Chondrocyte (in vitro differentiated cells): ENCODE measurements at regions not wholly inside any gene's neighbourhood (a gene's known extent, or its start where the extent isn't known, plus 50 kb on each side); places are given as distances from the start of the nearest gene placed in this dataset.

Experiments
- DNase-seq: peaks from one replicate; pipeline ENCODE4 v3.0.0; 2021; ENCODE audit warnings: mixed read lengths, low spot score
- H3K27ac Mint-ChIP-seq: one replicate; pipeline ENCODE4 v1.8.0; 2021; ENCODE audit warnings: mild to moderate bottlenecking, moderate library complexity, mixed read lengths; ENCODE audit not compliant: unreplicated experiment
- H3K27me3 Mint-ChIP-seq: 2 replicates; pipeline ENCODE4 v1.8.0; 2021; ENCODE audit warnings: low read depth, mixed read lengths
- H3K36me3 Mint-ChIP-seq: 2 replicates; pipeline ENCODE4 v1.8.0; 2021; ENCODE audit warnings: low read depth, mixed read lengths
- H3K4me1 Mint-ChIP-seq: 2 replicates; pipeline ENCODE4 v1.8.0; 2021; ENCODE audit warnings: low read depth, mild to moderate bottlenecking, mixed read lengths
- H3K4me3 Mint-ChIP-seq: one replicate; pipeline ENCODE4 v1.8.0; 2021; ENCODE audit warnings: mild to moderate bottlenecking, moderate library complexity, mixed read lengths; ENCODE audit not compliant: unreplicated experiment
- H3K9me3 Mint-ChIP-seq: 2 replicates; pipeline ENCODE4 v1.8.0; 2021; ENCODE audit warnings: low read depth, mixed read lengths
- CTCF ChIP-seq: fragments of 200-600 bp; sonication (generic); IDR thresholded peaks from 2 replicates; pipeline ENCODE4 v1.5.0; 2021; ENCODE audit warnings: antibody characterized with exemption, mild to moderate bottlenecking, moderate library complexity

DNA sequence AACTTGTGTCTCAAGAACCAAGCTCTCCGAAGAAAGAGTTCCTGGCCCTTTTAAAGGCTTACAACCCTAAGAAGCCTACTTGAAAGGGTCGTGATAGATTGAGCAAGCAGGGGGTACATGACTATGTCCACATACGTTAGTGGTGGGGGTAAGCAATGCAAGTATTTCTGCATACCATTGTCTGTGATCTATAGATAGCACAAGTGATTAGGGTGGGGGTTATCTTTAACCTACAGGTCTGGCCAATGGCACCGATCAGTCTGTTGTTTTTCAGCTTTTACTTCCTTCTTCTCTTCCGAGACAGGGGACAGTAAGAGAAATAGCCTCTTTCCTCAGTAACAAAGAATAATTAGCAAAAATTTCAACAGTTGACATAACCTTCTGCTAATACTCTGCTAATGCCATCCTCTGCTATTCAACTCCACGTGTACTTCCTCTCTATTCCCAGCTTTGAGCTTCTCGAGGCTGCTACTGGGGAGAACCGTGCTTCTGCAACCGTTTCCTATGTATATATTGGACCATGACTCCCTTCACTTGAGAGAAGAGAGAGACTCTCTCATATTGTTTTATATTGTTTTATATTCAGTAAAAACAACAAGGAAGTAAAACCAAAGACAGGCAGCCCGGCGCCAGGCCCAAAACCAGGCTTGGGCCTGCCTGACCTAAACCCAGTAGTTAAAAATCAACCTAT is 727.7 kb upstream of the NCAM2 start:
- TF ChIP-seq CTCF = no peak
- H3K27me3 Mint-ChIP-seq = no peaks in the 10 kb centered on the region
- H3K4me1 Mint-ChIP-seq = peaks cover 7% of the 10 kb centered on the region
- H3K27ac Mint-ChIP-seq = no peak overlapping the region
- H3K9me3 Mint-ChIP-seq = peaks cover 19% of the 10 kb centered on the region
- DNase-seq = no peak
- H3K4me3 Mint-ChIP-seq = no peak overlapping the region
- no peaks in the 10 kb centered on the region for H3K36me3 Mint-ChIP-seq

- H3K4me3 Mint-ChIP-seq = no peak overlapping the region
- TF ChIP-seq CTCF = no peak
- peaks cover 7% of the 10 kb centered on the region for H3K4me1 Mint-ChIP-seq
- H3K27ac Mint-ChIP-seq = no peak overlapping the region
- H3K9me3 Mint-ChIP-seq = peaks cover 12% of the 10 kb centered on the region
- no peak for DNase-seq
- H3K36me3 Mint-ChIP-seq = no peaks in the 10 kb centered on the region
- H3K27me3 Mint-ChIP-seq = no peaks in the 10 kb centered on the region
These were observed 725.3 kb upstream of the NCAM2 start for GRCh38 chr21:20272791-20273362.

GRCh38 chr21:20276377-20276776 is 721.8 kb upstream of the NCAM2 start:
- H3K27me3 Mint-ChIP-seq = no peaks in the 10 kb centered on the region
- peaks cover 7% of the 10 kb centered on the region for H3K4me1 Mint-ChIP-seq
- H3K9me3 Mint-ChIP-seq = peaks cover 13% of the 10 kb centered on the region
- TF ChIP-seq CTCF = no peak
- H3K4me3 Mint-ChIP-seq = no peak overlapping the region
- DNase-seq = no peak
- H3K36me3 Mint-ChIP-seq = no peaks in the 10 kb centered on the region
- no peak overlapping the region for H3K27ac Mint-ChIP-seq

GRCh38 chr21:20276954-20277353 is 721.3 kb upstream of the NCAM2 start:
- Mint-ChIP-seq H3K27ac (no peak overlapping the region), H3K4me3 (no peak overlapping the region)

DNA sequence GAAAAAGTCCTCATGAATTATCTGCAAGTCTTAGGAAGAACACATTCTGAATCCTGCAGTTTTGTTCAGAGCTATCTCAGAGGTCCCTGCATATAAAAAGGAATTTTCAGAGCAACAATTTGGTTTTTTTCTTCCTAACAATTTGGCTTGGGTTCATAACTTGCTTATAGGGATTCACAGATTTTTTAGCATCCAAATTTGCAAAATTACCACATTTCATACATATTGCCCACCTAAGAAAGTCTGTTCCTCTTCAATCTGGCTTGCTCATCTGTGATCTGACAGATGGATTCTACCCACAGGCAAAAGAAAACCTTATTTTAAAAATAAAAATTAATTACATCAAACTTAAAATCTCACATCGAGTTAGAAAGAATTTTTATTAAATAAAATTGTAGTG is 714.4 kb upstream of the NCAM2 start:
- Mint-ChIP-seq H3K27ac (no peak overlapping the region), H3K36me3 (no peaks in the 10 kb centered on the region), H3K4me1 (no peaks in the 10 kb centered on the region), H3K27me3 (no peaks in the 10 kb centered on the region), H3K9me3 (peaks cover 6% of the 10 kb centered on the region), H3K4me3 (no peak overlapping the region)
- DNase-seq = no peak
- TF ChIP-seq CTCF = no peak

More at GRCh38 chr21:20276954-20277353, 721.3 kb upstream of the NCAM2 start:
- H3K9me3 Mint-ChIP-seq = peaks cover 13% of the 10 kb centered on the region
- DNase-seq = no peak
- H3K27me3 Mint-ChIP-seq = no peaks in the 10 kb centered on the region
- peaks cover 7% of the 10 kb centered on the region for H3K4me1 Mint-ChIP-seq
- no peak for TF ChIP-seq CTCF
- no peaks in the 10 kb centered on the region for H3K36me3 Mint-ChIP-seq
